Esophagus muscularis mucosa (tissue), 4 donors: ENCODE measurements at regions not wholly inside any gene's neighbourhood (a gene's known extent, or its start where the extent isn't known, plus 50 kb on each side); places are given as distances from the start of the nearest gene placed in this dataset.

ENCODE experiments used
- EP300 ChIP-seq: sonication (generic); formaldehyde crosslinking; IDR thresholded peaks from one replicate; pipeline ENCODE4 v1.6.1; 2017; ENCODE audit warnings: antibody characterized with exemption
- POLR2A ChIP-seq: fragments of 450-650 bp; IDR thresholded peaks from one replicate; pipeline ENCODE4 v1.6.1; 2017; ENCODE audit warnings: antibody characterized with exemption, moderate library complexity, mild to moderate bottlenecking, low read depth
- POLR2AphosphoS5 ChIP-seq, 2 donors: sonication (generic); formaldehyde crosslinking; IDR thresholded peaks; one replicate each; pipeline ENCODE4 v1.6.1; 2017; ENCODE audit warnings: antibody characterized with exemption in 2 of 2
- TF ChIP-seq, protein P1 (sequence below), 3 experiments: fragments of 200-600 bp in 2 of 3; fragments of 450-650 bp in 1 of 3; sonication (generic) in 2 of 3; IDR thresholded peaks; one replicate each; pipeline ENCODE4 v1.5.1; 2017 to 2019; ENCODE audit warnings: antibody characterized with exemption in 3 of 3, mild to moderate bottlenecking in 2 of 3, moderate library complexity in 1 of 3

DNA sequence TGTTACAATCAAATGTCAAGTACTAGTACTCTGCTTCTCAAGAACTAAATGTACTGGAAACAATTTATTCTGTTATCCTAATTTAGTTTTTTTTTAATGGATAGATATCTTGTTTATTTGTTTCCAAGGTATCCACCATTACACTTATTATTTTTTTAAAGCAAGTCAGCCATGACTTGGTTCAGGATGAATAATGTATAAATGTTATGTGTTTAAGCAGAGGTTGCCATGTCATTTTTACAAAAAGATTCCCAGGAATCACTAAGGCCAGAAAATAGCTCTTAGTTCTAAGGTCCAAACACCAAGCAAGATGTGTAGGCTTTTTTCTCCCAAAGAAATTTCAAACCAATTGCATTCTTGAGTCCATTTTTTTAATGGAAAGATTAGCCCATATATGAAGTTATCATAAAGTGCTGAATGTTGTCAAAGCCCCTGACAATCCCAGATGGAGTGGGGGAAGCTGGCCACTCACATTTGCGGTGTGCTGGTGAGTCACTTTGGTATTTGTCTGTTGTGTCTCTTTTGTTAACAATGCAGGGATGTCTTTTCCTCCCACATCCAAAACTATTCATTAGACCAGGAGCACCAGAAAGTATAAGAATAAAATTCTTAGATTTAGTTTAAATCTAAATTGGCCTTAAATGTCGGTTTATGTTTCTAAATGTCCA, 158.9 kb downstream of the COL6A3 start:
- TF ChIP-seq, protein P1, sequence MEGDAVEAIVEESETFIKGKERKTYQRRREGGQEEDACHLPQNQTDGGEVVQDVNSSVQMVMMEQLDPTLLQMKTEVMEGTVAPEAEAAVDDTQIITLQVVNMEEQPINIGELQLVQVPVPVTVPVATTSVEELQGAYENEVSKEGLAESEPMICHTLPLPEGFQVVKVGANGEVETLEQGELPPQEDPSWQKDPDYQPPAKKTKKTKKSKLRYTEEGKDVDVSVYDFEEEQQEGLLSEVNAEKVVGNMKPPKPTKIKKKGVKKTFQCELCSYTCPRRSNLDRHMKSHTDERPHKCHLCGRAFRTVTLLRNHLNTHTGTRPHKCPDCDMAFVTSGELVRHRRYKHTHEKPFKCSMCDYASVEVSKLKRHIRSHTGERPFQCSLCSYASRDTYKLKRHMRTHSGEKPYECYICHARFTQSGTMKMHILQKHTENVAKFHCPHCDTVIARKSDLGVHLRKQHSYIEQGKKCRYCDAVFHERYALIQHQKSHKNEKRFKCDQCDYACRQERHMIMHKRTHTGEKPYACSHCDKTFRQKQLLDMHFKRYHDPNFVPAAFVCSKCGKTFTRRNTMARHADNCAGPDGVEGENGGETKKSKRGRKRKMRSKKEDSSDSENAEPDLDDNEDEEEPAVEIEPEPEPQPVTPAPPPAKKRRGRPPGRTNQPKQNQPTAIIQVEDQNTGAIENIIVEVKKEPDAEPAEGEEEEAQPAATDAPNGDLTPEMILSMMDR (IDR thresholded peaks at IDR 0.05) = no peak
- TF ChIP-seq POLR2AphosphoS5 (IDR thresholded peaks at IDR 0.05) (no peak), POLR2A (no peak), EP300 (no peak)
